Neutrophil (primary cell): ENCODE measurements at regions not wholly inside any gene's neighbourhood (a gene's known extent, or its start where the extent isn't known, plus 50 kb on each side); places are given as distances from the start of the nearest gene placed in this dataset.

Experiments
- H3K27ac ChIP-seq: fragments of 200-600 bp; sonication (generic); 2 replicates; pipeline ENCODE4 v1.5.1; 2016; ENCODE audit warnings: mild to moderate bottlenecking, moderate library complexity
- H3K27me3 ChIP-seq: fragments of 200-600 bp; sonication (generic); 2 replicates; pipeline ENCODE4 v1.6.0; 2016; ENCODE audit warnings: mild to moderate bottlenecking
- H3K36me3 ChIP-seq: fragments of 200-600 bp; sonication (generic); 2 replicates; pipeline ENCODE4 v1.5.1; 2017
- H3K4me1 ChIP-seq, 2 experiments: fragments of 200-600 bp in 1 of 2; sonication (generic) in 1 of 2; 1 replicate in 1 of 2; 2 replicates in 1 of 2; pipeline versions ENCODE4 v1.5.1 to v1.6.1; 2013 to 2016; ENCODE audit warnings: low read depth in 1 of 2, low read length in 1 of 2, mild to moderate bottlenecking in 1 of 2, moderate library complexity in 1 of 2; ENCODE audit not compliant: control insufficient read depth in 1 of 2, insufficient read depth in 1 of 2
- H3K4me3 ChIP-seq, 2 experiments: fragments of 200-600 bp in 1 of 2; sonication (generic) in 1 of 2; 1 replicate in 1 of 2; 2 replicates in 1 of 2; pipeline ENCODE4 v1.5.1; 2013 to 2016; ENCODE audit warnings: low read depth in 1 of 2, low read length in 1 of 2, mild to moderate bottlenecking in 1 of 2, moderate library complexity in 1 of 2
- H3K9me3 ChIP-seq: fragments of 200-600 bp; sonication (generic); 2 replicates; pipeline ENCODE4 v1.5.1; 2016
- CTCF ChIP-seq: fragments of 200-600 bp; sonication (generic); IDR thresholded peaks from 2 replicates; pipeline ENCODE4 v1.5.1; 2016; ENCODE audit warnings: antibody characterized with exemption

- H3K36me3 ChIP-seq: no peaks in the 10 kb centered on the region
- H3K4me3 ChIP-seq: no peak overlapping the region
- H3K9me3 ChIP-seq: no peaks in the 10 kb centered on the region
- no peak for TF ChIP-seq CTCF
- H3K4me1 ChIP-seq: no peaks in the 10 kb centered on the region
- H3K27ac ChIP-seq: no peak overlapping the region
- no peaks in the 10 kb centered on the region for H3K27me3 ChIP-seq
These were observed 795.8 kb downstream of the DIAPH3 start for GRCh38 chr13:59367904-59368303.

GRCh38 chr13:59368693-59369092, 795.0 kb downstream of the DIAPH3 start:
- no peaks in the 10 kb centered on the region for H3K4me1 ChIP-seq
- no peak for TF ChIP-seq CTCF
- no peak overlapping the region for H3K4me3 ChIP-seq
- H3K9me3 ChIP-seq: no peaks in the 10 kb centered on the region
- H3K36me3 ChIP-seq: no peaks in the 10 kb centered on the region
- no peaks in the 10 kb centered on the region for H3K27me3 ChIP-seq
- H3K27ac ChIP-seq: no peak overlapping the region

GRCh38 chr13:59371229-59371628, 792.5 kb downstream of the DIAPH3 start:
- H3K27ac ChIP-seq: no peak overlapping the region
- H3K27me3 ChIP-seq: no peaks in the 10 kb centered on the region
- no peak overlapping the region for H3K4me3 ChIP-seq
- H3K4me1 ChIP-seq: no peaks in the 10 kb centered on the region
- no peaks in the 10 kb centered on the region for H3K9me3 ChIP-seq
- no peak for TF ChIP-seq CTCF
- no peaks in the 10 kb centered on the region for H3K36me3 ChIP-seq

GRCh38 chr13:59373341-59373740, 790.4 kb downstream of the DIAPH3 start:
- no peaks in the 10 kb centered on the region for H3K36me3 ChIP-seq
- no peaks in the 10 kb centered on the region for H3K9me3 ChIP-seq
- TF ChIP-seq CTCF: no peak
- H3K27me3 ChIP-seq: no peaks in the 10 kb centered on the region
- H3K27ac ChIP-seq: no peak overlapping the region
- no peaks in the 10 kb centered on the region for H3K4me1 ChIP-seq
- no peak overlapping the region for H3K4me3 ChIP-seq

- TF ChIP-seq CTCF: no peak
- H3K9me3 ChIP-seq: no peaks in the 10 kb centered on the region
- no peak overlapping the region for H3K27ac ChIP-seq
- H3K27me3 ChIP-seq: no peaks in the 10 kb centered on the region
- H3K4me3 ChIP-seq: no peak overlapping the region
- H3K36me3 ChIP-seq: no peaks in the 10 kb centered on the region
- H3K4me1 ChIP-seq: no peaks in the 10 kb centered on the region
These were observed 789.0 kb downstream of the DIAPH3 start for GRCh38 chr13:59374691-59375090.

- no peaks in the 10 kb centered on the region for H3K27me3 ChIP-seq
- no peak overlapping the region for H3K27ac ChIP-seq
- H3K4me3 ChIP-seq: no peak overlapping the region
- no peak for TF ChIP-seq CTCF
- H3K4me1 ChIP-seq: no peaks in the 10 kb centered on the region
- H3K9me3 ChIP-seq: no peaks in the 10 kb centered on the region
- H3K36me3 ChIP-seq: no peaks in the 10 kb centered on the region
These were observed 779.6 kb downstream of the DIAPH3 start for GRCh38 chr13:59384154-59384553.
